SJCRH30 (cell line): ENCODE measurements at regions not wholly inside any gene's neighbourhood (a gene's known extent, or its start where the extent isn't known, plus 50 kb on each side); places are given as distances from the start of the nearest gene placed in this dataset.

ENCODE experiments used
- DNase-seq, 2 experiments: peaks; one replicate each; pipeline ENCODE4 v3.0.0-alpha.2; 2015 to 2020
- H3K27ac ChIP-seq: fragments of 250-450 bp; sonication (Bioruptor Pico); 2 replicates; pipeline ENCODE4 v1.5.1; 2020; ENCODE audit warnings: mild to moderate bottlenecking, moderate library complexity
- H3K27me3 ChIP-seq: fragments of 250-450 bp; sonication (Bioruptor Pico); 2 replicates; pipeline ENCODE4 v1.5.1; 2020; ENCODE audit warnings: mild to moderate bottlenecking, moderate library complexity
- H3K36me3 ChIP-seq: fragments of 250-450 bp; sonication (Bioruptor Pico); 2 replicates; pipeline ENCODE4 v1.5.1; 2020; ENCODE audit warnings: mild to moderate bottlenecking, moderate library complexity
- H3K4me1 ChIP-seq: fragments of 250-450 bp; sonication (Bioruptor Pico); 2 replicates; pipeline ENCODE4 v1.5.1; 2020; ENCODE audit warnings: mild to moderate bottlenecking, moderate library complexity
- H3K4me3 ChIP-seq: fragments of 250-450 bp; sonication (Bioruptor Pico); 2 replicates; pipeline ENCODE4 v1.5.1; 2020; ENCODE audit warnings: mild to moderate bottlenecking, moderate library complexity
- H3K9me3 ChIP-seq: fragments of 250-450 bp; sonication (Bioruptor Pico); replicated peaks from 2 replicates; pipeline ENCODE4 v1.5.1; 2020; ENCODE audit warnings: mild to moderate bottlenecking, moderate library complexity

GRCh38 chr18:37624318-37624717 lies 58.7 kb upstream of the CELF4 start:
- Histone ChIP-seq H3K9me3 (no peaks in the 10 kb centered on the region), H3K27me3 (no peaks in the 10 kb centered on the region), H3K4me3 (no peak overlapping the region), H3K4me1 (no peaks in the 10 kb centered on the region), H3K27ac (no peak overlapping the region), H3K36me3 (no peaks in the 10 kb centered on the region)
- DNase-seq, result no peak

- Histone ChIP-seq H3K36me3 (no peaks in the 10 kb centered on the region), H3K9me3 (no peaks in the 10 kb centered on the region), H3K4me3 (no peak overlapping the region), H3K4me1 (no peaks in the 10 kb centered on the region), H3K27me3 (no peaks in the 10 kb centered on the region), H3K27ac (no peak overlapping the region)
- no peak for DNase-seq
Observed at GRCh38 chr18:37619964-37620363, 54.4 kb upstream of the CELF4 start.

DNA sequence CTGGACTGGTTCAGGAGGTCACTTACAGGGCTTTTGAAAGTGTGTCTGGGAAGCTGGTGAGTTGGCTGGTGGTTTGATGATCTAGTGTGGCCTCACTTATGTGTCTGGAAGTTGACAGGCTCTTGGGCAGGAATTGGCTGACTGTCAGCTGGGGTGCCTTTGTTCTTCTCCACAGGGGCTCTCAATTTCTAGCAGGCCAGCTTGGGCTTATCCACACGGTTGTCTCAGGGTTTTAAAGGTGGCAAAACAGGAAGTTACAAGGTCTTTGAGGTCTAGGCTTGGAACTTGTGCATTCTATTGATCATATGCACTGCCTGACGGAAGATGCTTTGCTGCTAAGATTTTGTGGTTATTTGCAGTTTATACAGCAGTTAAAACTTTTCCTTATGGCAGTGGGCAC lies 52.0 kb upstream of the CELF4 start:
- no peak for DNase-seq
- Histone ChIP-seq H3K36me3 (no peaks in the 10 kb centered on the region), H3K4me3 (no peak overlapping the region), H3K9me3 (no peaks in the 10 kb centered on the region), H3K4me1 (no peaks in the 10 kb centered on the region), H3K27ac (no peak overlapping the region), H3K27me3 (no peaks in the 10 kb centered on the region)
